ENCODE measurements at regions not wholly inside any gene's neighbourhood (a gene's known extent, or its start where the extent isn't known, plus 50 kb on each side); places are given as distances from the start of the nearest gene placed in this dataset.

DNA sequence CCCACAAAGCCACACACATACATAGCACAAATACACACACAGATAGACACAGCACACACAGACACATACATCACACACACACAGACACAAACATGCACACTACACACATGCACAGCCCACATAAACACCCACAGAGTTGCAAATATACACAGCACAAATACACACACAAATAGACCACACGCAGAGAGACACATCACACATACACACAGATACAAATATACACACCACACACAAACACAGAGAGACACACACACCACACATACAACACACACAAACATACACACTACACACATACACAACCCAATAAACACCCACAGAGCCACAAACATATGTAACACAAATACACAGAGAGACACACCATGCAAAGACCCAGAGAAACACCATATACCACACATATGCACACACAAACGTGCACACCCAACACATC lies 154.9 kb downstream of the GLUL start:
- TF ChIP-seq POLR2AphosphoS5 (IDR thresholded peaks at IDR 0.05; ENCODE audit: low read depth, low read length): no peak
- no peak for TF ChIP-seq POLR2A (IDR thresholded peaks at IDR 0.05; ENCODE audit: low read depth, low read length)
- no peak for TF ChIP-seq TAF1 (IDR thresholded peaks at IDR 0.05; ENCODE audit: low read depth, low read length)
- no peak for TF ChIP-seq PAX5 (IDR thresholded peaks at IDR 0.05; ENCODE audit: insufficient read depth, low read length, severe bottlenecking)
